Stomach smooth muscle (tissue), 2 donors: ENCODE measurements at regions not wholly inside any gene's neighbourhood (a gene's known extent, or its start where the extent isn't known, plus 50 kb on each side); places are given as distances from the start of the nearest gene placed in this dataset.

ENCODE experiments used
- H3K27ac ChIP-seq: one replicate; pipeline ENCODE4 v1.7.0; 2013; ENCODE audit warnings: mild to moderate bottlenecking, low read length, inconsistent platforms
- H3K27me3 ChIP-seq, 2 donors: one replicate each; pipeline ENCODE4 v1.7.0; 2013; ENCODE audit warnings: low read length in 2 of 2; ENCODE audit not compliant: insufficient read depth in 2 of 2, control insufficient read depth in 1 of 2
- H3K36me3 ChIP-seq, 2 donors: one replicate each; pipeline ENCODE4 v1.7.0; 2013; ENCODE audit warnings: low read length in 2 of 2; ENCODE audit not compliant: control insufficient read depth in 2 of 2, insufficient read depth in 2 of 2
- H3K4me1 ChIP-seq: one replicate; pipeline ENCODE4 v1.7.0; 2013; ENCODE audit warnings: low read length; ENCODE audit not compliant: control insufficient read depth, insufficient read depth
- H3K4me3 ChIP-seq, 2 donors: one replicate each; pipeline ENCODE4 v1.7.0; 2013; ENCODE audit warnings: low read length in 2 of 2
- H3K9ac ChIP-seq, 2 donors: one replicate each; pipeline ENCODE4 v1.7.0; 2013; ENCODE audit warnings: low read length in 2 of 2, mild to moderate bottlenecking in 1 of 2
- H3K9me3 ChIP-seq, 2 donors: one replicate each; pipeline ENCODE4 v1.7.0; 2013; ENCODE audit warnings: low read length in 2 of 2; ENCODE audit not compliant: control insufficient read depth in 2 of 2
- donor health status: healthy.
- donor health status: Pancreatic carcinoma.

- no peaks in the 10 kb centered on the region for H3K36me3 ChIP-seq
Observed at GRCh38 chr15:98142572-98142971, 182.1 kb downstream of the ARRDC4 start.

GRCh38 chr15:98143116-98143515, 182.6 kb downstream of the ARRDC4 start:
- Histone ChIP-seq H3K9ac (no peak overlapping the region), H3K27me3 (no peaks in the 10 kb centered on the region), H3K9me3 (no peaks in the 10 kb centered on the region), H3K4me3 (no peak overlapping the region), H3K36me3 (no peaks in the 10 kb centered on the region), H3K27ac (no peak overlapping the region), H3K4me1 (no peaks in the 10 kb centered on the region)

More at GRCh38 chr15:98142572-98142971, 182.1 kb downstream of the ARRDC4 start:
- Histone ChIP-seq H3K9me3 (no peaks in the 10 kb centered on the region), H3K9ac (no peak overlapping the region), H3K4me1 (no peaks in the 10 kb centered on the region), H3K4me3 (no peak overlapping the region), H3K27me3 (no peaks in the 10 kb centered on the region), H3K27ac (no peak overlapping the region)

- Histone ChIP-seq H3K9ac (no peak overlapping the region), H3K4me3 (no peak overlapping the region), H3K27me3 (no peaks in the 10 kb centered on the region), H3K9me3 (no peaks in the 10 kb centered on the region), H3K36me3 (no peaks in the 10 kb centered on the region), H3K4me1 (no peaks in the 10 kb centered on the region), H3K27ac (no peak overlapping the region)
Observed at GRCh38 chr15:98144388-98144787, 183.9 kb downstream of the ARRDC4 start.

- Histone ChIP-seq H3K9me3 (no peaks in the 10 kb centered on the region), H3K4me1 (no peaks in the 10 kb centered on the region), H3K4me3 (no peak overlapping the region), H3K9ac (no peak overlapping the region), H3K27ac (no peak overlapping the region), H3K36me3 (no peaks in the 10 kb centered on the region), H3K27me3 (no peaks in the 10 kb centered on the region)
Observed at GRCh38 chr15:98146031-98146820, 185.7 kb downstream of the ARRDC4 start.

GRCh38 chr15:98147415-98147814, 186.9 kb downstream of the ARRDC4 start:
- Histone ChIP-seq H3K9me3 (no peaks in the 10 kb centered on the region), H3K4me3 (no peak overlapping the region), H3K27ac (no peak overlapping the region), H3K27me3 (no peaks in the 10 kb centered on the region), H3K9ac (no peak overlapping the region), H3K4me1 (no peaks in the 10 kb centered on the region), H3K36me3 (no peaks in the 10 kb centered on the region)

- Histone ChIP-seq H3K36me3 (no peaks in the 10 kb centered on the region), H3K9me3 (no peaks in the 10 kb centered on the region), H3K27me3 (peaks cover 0 to 2% of the 10 kb centered on the region in 2 donors), H3K4me1 (no peaks in the 10 kb centered on the region), H3K9ac (no peak overlapping the region), H3K27ac (no peak overlapping the region), H3K4me3 (no peak overlapping the region)
Observed at GRCh38 chr15:98150084-98150483, 189.6 kb downstream of the ARRDC4 start.

GRCh38 chr15:98150536-98150935, 190.0 kb downstream of the ARRDC4 start:
- no peak overlapping the region for H3K27ac ChIP-seq
- H3K9me3 ChIP-seq = no peaks in the 10 kb centered on the region
- H3K36me3 ChIP-seq = no peaks in the 10 kb centered on the region
- H3K27me3 ChIP-seq = peaks cover 0 to 2% of the 10 kb centered on the region in 2 donors
- no peak overlapping the region for H3K4me3 ChIP-seq
- H3K9ac ChIP-seq = no peak overlapping the region
- no peaks in the 10 kb centered on the region for H3K4me1 ChIP-seq

GRCh38 chr15:98151096-98151495, 190.6 kb downstream of the ARRDC4 start:
- no peaks in the 10 kb centered on the region for H3K9me3 ChIP-seq
- peaks cover 0 to 2% of the 10 kb centered on the region in 2 donors for H3K27me3 ChIP-seq
- no peaks in the 10 kb centered on the region for H3K36me3 ChIP-seq
- H3K4me3 ChIP-seq = no peak overlapping the region
- H3K9ac ChIP-seq = no peak overlapping the region
- no peaks in the 10 kb centered on the region for H3K4me1 ChIP-seq
- no peak overlapping the region for H3K27ac ChIP-seq

- Histone ChIP-seq H3K4me3 (no peak overlapping the region), H3K9me3 (no peaks in the 10 kb centered on the region), H3K27me3 (peaks cover 0 to 2% of the 10 kb centered on the region in 2 donors), H3K9ac (no peak overlapping the region), H3K4me1 (no peaks in the 10 kb centered on the region), H3K36me3 (no peaks in the 10 kb centered on the region), H3K27ac (no peak overlapping the region)
Observed at GRCh38 chr15:98152156-98152555, 191.7 kb downstream of the ARRDC4 start.

- no peaks in the 10 kb centered on the region for H3K9me3 ChIP-seq
- no peaks in the 10 kb centered on the region for H3K4me1 ChIP-seq
- no peak overlapping the region for H3K27ac ChIP-seq
- H3K27me3 ChIP-seq = peaks cover 0 to 2% of the 10 kb centered on the region in 2 donors
- no peak overlapping the region for H3K9ac ChIP-seq
- no peak overlapping the region for H3K4me3 ChIP-seq
- no peaks in the 10 kb centered on the region for H3K36me3 ChIP-seq
Observed at GRCh38 chr15:98154863-98155262, 194.4 kb downstream of the ARRDC4 start.

GRCh38 chr15:98155356-98155755, 194.9 kb downstream of the ARRDC4 start:
- H3K9ac ChIP-seq = no peak overlapping the region
- H3K27ac ChIP-seq = no peak overlapping the region
- H3K27me3 ChIP-seq = peaks cover 0 to 2% of the 10 kb centered on the region in 2 donors
- H3K36me3 ChIP-seq = no peaks in the 10 kb centered on the region
- no peak overlapping the region for H3K4me3 ChIP-seq
- no peaks in the 10 kb centered on the region for H3K9me3 ChIP-seq
- no peaks in the 10 kb centered on the region for H3K4me1 ChIP-seq
